Neural cell (in vitro differentiated cells): ENCODE measurements at regions not wholly inside any gene's neighbourhood (a gene's known extent, or its start where the extent isn't known, plus 50 kb on each side); places are given as distances from the start of the nearest gene placed in this dataset.

Experiments used
- H2AFZ ChIP-seq: fragments of 200-600, 300-800 bp; sonication (generic), shearing (Covaris generic); 2 replicates; pipeline ENCODE4 v1.6.0; 2014; ENCODE audit warnings: low read depth, mild to moderate bottlenecking, antibody characterized with exemption, low read length, moderate library complexity
- H3F3A ChIP-seq: fragments of 200-600 bp; shearing (Covaris generic); 2 replicates; pipeline ENCODE4 v1.6.1; 2016; ENCODE audit warnings: mild to moderate bottlenecking, moderate library complexity, mixed read lengths, antibody characterized with exemption, low read length; ENCODE audit not compliant: insufficient read depth, poor library complexity, severe bottlenecking
- H3K27ac ChIP-seq: fragments of 200-600, 300-800 bp; sonication (generic), shearing (Covaris generic); 2 replicates; pipeline ENCODE4 v1.5.1; 2014; ENCODE audit warnings: mild to moderate bottlenecking, low read length, moderate library complexity
- H3K27me3 ChIP-seq: fragments of 300-800, 200-600 bp; sonication (generic), shearing (Covaris generic); 2 replicates; pipeline ENCODE4 v1.6.0; 2014; ENCODE audit warnings: mild to moderate bottlenecking, low read depth, low read length, moderate library complexity; ENCODE audit not compliant: insufficient read depth
- H3K36me3 ChIP-seq: fragments of 300-800, 200-600 bp; sonication (generic), shearing (Covaris generic); 2 replicates; pipeline ENCODE4 v1.5.1; 2014; ENCODE audit warnings: mild to moderate bottlenecking, antibody characterized with exemption, low read length, moderate library complexity; ENCODE audit not compliant: insufficient read depth
- H3K4me2 ChIP-seq: fragments of 300-800, 200-600 bp; sonication (generic), shearing (Covaris generic); 2 replicates; pipeline ENCODE4 v1.6.0; 2014; ENCODE audit warnings: mild to moderate bottlenecking, low read length
- H3K4me3 ChIP-seq: fragments of 300-800, 200-600 bp; sonication (generic), shearing (Covaris generic); 2 replicates; pipeline ENCODE4 v1.5.1; 2014; ENCODE audit warnings: mild to moderate bottlenecking, low read length, moderate library complexity
- H3K79me2 ChIP-seq: fragments of 200-600 bp; shearing (Covaris generic); replicated peaks from 2 replicates; pipeline ENCODE4 v1.6.0; 2014; ENCODE audit warnings: mild to moderate bottlenecking, low read length, moderate library complexity; ENCODE audit not compliant: insufficient read depth
- H3K9ac ChIP-seq: fragments of 300-800, 200-600 bp; sonication (generic), shearing (Covaris generic); 2 replicates; pipeline ENCODE4 v1.6.1; 2016; ENCODE audit warnings: mild to moderate bottlenecking, low read length, mixed read lengths
- H3K9me2 ChIP-seq: fragments of 200-600 bp; shearing (Covaris generic); 2 replicates; pipeline ENCODE4 v1.6.1; 2016; ENCODE audit warnings: mild to moderate bottlenecking, low read length, mixed read lengths; ENCODE audit not compliant: insufficient read depth
- H3K9me3 ChIP-seq: fragments of 200-600, 300-800 bp; sonication (generic), shearing (Covaris generic); 2 replicates; pipeline ENCODE4 v1.6.1; 2016; ENCODE audit warnings: mild to moderate bottlenecking, mixed run types, low read length, moderate library complexity, mixed read lengths
- H4K20me1 ChIP-seq: fragments of 200-600 bp; shearing (Covaris generic); 2 replicates; pipeline ENCODE4 v1.6.1; 2016; ENCODE audit warnings: mild to moderate bottlenecking, mixed run types; ENCODE audit not compliant: insufficient read depth
- EP300 ChIP-seq: fragments of 450-650 bp; conservative IDR thresholded peaks from 2 replicates; pipeline ENCODE4 v1.6.1; 2014; ENCODE audit warnings: antibody characterized with exemption, mild to moderate bottlenecking, moderate library complexity; ENCODE audit not compliant: poor library complexity, severe bottlenecking
- EZH2 ChIP-seq: fragments of 200-600, 300-800 bp; shearing (Covaris generic), sonication (generic); IDR thresholded peaks from 2 replicates; pipeline ENCODE4 v1.6.1; 2014; ENCODE audit warnings: antibody characterized with exemption, low read length, borderline replicate concordance, mild to moderate bottlenecking; ENCODE audit not compliant: insufficient read depth, poor library complexity, severe bottlenecking
- MXI1 ChIP-seq: fragments of 450-650 bp; conservative IDR thresholded peaks from 2 replicates; pipeline ENCODE4 v1.6.1; 2014; ENCODE audit warnings: antibody characterized with exemption, mild to moderate bottlenecking; ENCODE audit not compliant: poor library complexity, severe bottlenecking
- POLR2AphosphoS5 ChIP-seq: IDR thresholded peaks from 2 replicates; pipeline ENCODE4 v1.6.1; 2012
- RAD21 ChIP-seq: fragments of 450-650 bp; conservative IDR thresholded peaks from 2 replicates; pipeline ENCODE4 v1.6.1; 2014; ENCODE audit warnings: antibody characterized with exemption, mild to moderate bottlenecking, moderate library complexity
- SMC3 ChIP-seq: fragments of 450-650 bp; conservative IDR thresholded peaks from 2 replicates; pipeline ENCODE4 v1.6.1; 2014; ENCODE audit warnings: antibody characterized with exemption, mild to moderate bottlenecking, moderate library complexity; ENCODE audit not compliant: poor library complexity
- TAF1 ChIP-seq: IDR thresholded peaks from 2 replicates; pipeline ENCODE4 v1.6.1; 2012; ENCODE audit warnings: low read depth
- TF ChIP-seq, protein P1 (sequence below): fragments of 450-650 bp; IDR thresholded peaks from 2 replicates; pipeline ENCODE4 v1.5.1; 2014; ENCODE audit warnings: antibody characterized with exemption, mild to moderate bottlenecking, moderate library complexity; ENCODE audit not compliant: poor library complexity, severe bottlenecking
- TF ChIP-seq, protein P2 (sequence below): IDR thresholded peaks from 2 replicates; pipeline ENCODE4 v1.6.1; 2012; ENCODE audit warnings: borderline replicate concordance

DNA sequence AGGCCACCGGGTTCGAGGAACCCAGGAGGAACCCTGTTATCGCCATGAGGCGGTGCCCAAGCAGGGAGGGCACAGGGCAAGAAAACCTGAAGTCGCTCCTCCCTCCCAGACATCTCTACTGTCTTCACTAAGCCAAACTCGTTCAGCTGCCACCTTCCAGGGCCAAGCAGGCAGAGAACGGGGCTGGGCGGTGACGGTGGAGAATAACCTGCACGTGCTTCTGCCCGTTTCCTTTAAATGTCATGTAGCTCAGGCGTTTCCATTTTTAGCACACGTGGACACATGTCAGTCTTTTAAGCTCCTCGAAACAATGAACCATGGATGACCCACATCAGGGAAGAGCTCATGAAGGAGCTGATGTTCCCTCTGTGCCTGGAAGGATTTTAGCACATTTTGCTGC, 124.3 kb upstream of the KLF6 start:
- Histone ChIP-seq H3K27me3 (no peaks in the 10 kb centered on the region), H3K36me3 (no peaks in the 10 kb centered on the region), H3F3A (no peaks in the 10 kb centered on the region), H3K9me3 (no peaks in the 10 kb centered on the region), H3K4me3 (no peak overlapping the region), H2AFZ (no peak overlapping the region), H3K4me2 (no peak overlapping the region), H3K79me2 (no peaks in the 10 kb centered on the region), H3K9me2 (no peaks in the 10 kb centered on the region), H3K9ac (no peak overlapping the region), H4K20me1 (no peaks in the 10 kb centered on the region), H3K27ac (no peak overlapping the region)
- no peak for TF ChIP-seq EZH2
- no peak for TF ChIP-seq EP300
- no peak for TF ChIP-seq SMC3
- TF ChIP-seq, protein P1, sequence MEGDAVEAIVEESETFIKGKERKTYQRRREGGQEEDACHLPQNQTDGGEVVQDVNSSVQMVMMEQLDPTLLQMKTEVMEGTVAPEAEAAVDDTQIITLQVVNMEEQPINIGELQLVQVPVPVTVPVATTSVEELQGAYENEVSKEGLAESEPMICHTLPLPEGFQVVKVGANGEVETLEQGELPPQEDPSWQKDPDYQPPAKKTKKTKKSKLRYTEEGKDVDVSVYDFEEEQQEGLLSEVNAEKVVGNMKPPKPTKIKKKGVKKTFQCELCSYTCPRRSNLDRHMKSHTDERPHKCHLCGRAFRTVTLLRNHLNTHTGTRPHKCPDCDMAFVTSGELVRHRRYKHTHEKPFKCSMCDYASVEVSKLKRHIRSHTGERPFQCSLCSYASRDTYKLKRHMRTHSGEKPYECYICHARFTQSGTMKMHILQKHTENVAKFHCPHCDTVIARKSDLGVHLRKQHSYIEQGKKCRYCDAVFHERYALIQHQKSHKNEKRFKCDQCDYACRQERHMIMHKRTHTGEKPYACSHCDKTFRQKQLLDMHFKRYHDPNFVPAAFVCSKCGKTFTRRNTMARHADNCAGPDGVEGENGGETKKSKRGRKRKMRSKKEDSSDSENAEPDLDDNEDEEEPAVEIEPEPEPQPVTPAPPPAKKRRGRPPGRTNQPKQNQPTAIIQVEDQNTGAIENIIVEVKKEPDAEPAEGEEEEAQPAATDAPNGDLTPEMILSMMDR, result no peak
- no peak for TF ChIP-seq POLR2AphosphoS5
- no peak for TF ChIP-seq RAD21
- no peak for TF ChIP-seq MXI1
- TF ChIP-seq TAF1, result no peak
- TF ChIP-seq, protein P2, sequence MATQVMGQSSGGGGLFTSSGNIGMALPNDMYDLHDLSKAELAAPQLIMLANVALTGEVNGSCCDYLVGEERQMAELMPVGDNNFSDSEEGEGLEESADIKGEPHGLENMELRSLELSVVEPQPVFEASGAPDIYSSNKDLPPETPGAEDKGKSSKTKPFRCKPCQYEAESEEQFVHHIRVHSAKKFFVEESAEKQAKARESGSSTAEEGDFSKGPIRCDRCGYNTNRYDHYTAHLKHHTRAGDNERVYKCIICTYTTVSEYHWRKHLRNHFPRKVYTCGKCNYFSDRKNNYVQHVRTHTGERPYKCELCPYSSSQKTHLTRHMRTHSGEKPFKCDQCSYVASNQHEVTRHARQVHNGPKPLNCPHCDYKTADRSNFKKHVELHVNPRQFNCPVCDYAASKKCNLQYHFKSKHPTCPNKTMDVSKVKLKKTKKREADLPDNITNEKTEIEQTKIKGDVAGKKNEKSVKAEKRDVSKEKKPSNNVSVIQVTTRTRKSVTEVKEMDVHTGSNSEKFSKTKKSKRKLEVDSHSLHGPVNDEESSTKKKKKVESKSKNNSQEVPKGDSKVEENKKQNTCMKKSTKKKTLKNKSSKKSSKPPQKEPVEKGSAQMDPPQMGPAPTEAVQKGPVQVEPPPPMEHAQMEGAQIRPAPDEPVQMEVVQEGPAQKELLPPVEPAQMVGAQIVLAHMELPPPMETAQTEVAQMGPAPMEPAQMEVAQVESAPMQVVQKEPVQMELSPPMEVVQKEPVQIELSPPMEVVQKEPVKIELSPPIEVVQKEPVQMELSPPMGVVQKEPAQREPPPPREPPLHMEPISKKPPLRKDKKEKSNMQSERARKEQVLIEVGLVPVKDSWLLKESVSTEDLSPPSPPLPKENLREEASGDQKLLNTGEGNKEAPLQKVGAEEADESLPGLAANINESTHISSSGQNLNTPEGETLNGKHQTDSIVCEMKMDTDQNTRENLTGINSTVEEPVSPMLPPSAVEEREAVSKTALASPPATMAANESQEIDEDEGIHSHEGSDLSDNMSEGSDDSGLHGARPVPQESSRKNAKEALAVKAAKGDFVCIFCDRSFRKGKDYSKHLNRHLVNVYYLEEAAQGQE, result no peak

DNA sequence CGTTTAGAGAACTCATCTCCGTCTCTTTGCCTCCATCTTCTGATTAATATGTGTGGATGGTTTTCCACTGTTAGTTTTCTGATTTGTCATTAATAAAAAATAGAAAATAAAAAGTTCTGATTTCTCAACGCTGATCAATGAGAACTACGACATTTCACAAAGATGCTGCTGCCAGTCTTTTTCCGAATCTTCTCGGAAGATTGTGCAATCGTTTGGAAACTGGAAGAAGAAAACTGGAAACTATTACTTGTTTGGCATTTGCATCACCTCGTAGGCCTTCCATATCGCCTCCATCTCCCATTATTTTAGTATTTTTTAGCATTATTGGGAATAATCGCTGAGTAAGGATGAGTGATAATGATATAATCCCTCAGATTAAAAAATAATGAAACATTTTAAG, 123.2 kb upstream of the KLF6 start:
- H3K27me3 ChIP-seq, result no peaks in the 10 kb centered on the region
- H3K36me3 ChIP-seq, result no peaks in the 10 kb centered on the region
- H3K27ac ChIP-seq, result no peak overlapping the region
- no peaks in the 10 kb centered on the region for H3K9me3 ChIP-seq
- no peaks in the 10 kb centered on the region for H3K9me2 ChIP-seq
- H2AFZ ChIP-seq, result no peak overlapping the region
- no peak overlapping the region for H3K4me2 ChIP-seq
- TF ChIP-seq EZH2 (no peak), EP300 (no peak), MXI1 (no peak), TAF1 (no peak), POLR2AphosphoS5 (no peak)
- TF ChIP-seq, protein P1, result no peak
- TF ChIP-seq, protein P2, result no peak
- H3K4me3 ChIP-seq, result no peak overlapping the region
- no peaks in the 10 kb centered on the region for H4K20me1 ChIP-seq
- H3K79me2 ChIP-seq, result no peaks in the 10 kb centered on the region
- no peak overlapping the region for H3K9ac ChIP-seq
- no peaks in the 10 kb centered on the region for H3F3A ChIP-seq
